ENCODE measurements at regions not wholly inside any gene's neighbourhood (a gene's known extent, or its start where the extent isn't known, plus 50 kb on each side); places are given as distances from the start of the nearest gene placed in this dataset.
"Not testable (repeated sequence)": the region's sequence is repeated elsewhere in the genome, so short reads cannot be mapped to it uniquely, and the experiment has no call there.

GRCh38 chr2:7154656-7155055, 237.4 kb downstream of the RNF144A start:
- no peak for DNase-seq

DNA sequence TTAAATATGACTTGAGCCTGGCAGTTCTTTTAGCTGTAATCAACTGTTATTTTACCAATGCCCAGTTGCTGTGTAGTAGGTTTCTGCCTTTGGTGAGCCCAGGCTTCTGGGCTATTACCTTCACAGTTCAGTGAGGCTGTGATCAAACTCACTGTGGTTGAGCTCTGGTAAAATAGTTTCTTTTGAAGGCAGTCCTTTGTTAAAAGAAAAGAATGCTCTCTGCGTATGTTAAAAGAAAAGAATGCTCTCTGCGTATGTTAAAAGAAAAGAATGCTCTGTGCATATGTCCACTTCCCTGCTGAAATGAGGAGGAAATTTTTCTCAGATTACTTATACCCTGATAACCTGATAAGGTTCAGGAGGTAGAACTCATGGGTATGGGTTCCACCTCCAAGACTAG, 244.3 kb downstream of the RNF144A start:
- DNase-seq: no peak

DNA sequence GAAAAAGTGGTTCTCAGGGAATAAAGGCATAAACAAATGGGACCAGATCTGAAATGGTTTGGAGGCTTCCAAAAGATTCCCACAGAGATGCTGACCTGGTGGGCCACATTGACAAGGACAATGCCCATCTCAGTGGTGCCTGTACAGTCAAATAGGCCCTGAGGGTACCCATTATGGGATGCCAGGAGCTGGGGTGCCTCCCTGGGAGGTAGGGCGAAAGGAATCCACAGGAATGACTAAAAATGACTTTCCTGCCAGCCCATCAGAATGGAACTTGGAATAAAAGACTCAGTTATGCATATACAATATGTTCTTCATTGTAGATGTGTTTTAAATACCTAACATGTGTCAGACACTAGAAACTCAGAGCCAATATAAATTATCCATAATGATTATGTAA, 248.5 kb downstream of the RNF144A start:
- DNase-seq: no peak

DNA sequence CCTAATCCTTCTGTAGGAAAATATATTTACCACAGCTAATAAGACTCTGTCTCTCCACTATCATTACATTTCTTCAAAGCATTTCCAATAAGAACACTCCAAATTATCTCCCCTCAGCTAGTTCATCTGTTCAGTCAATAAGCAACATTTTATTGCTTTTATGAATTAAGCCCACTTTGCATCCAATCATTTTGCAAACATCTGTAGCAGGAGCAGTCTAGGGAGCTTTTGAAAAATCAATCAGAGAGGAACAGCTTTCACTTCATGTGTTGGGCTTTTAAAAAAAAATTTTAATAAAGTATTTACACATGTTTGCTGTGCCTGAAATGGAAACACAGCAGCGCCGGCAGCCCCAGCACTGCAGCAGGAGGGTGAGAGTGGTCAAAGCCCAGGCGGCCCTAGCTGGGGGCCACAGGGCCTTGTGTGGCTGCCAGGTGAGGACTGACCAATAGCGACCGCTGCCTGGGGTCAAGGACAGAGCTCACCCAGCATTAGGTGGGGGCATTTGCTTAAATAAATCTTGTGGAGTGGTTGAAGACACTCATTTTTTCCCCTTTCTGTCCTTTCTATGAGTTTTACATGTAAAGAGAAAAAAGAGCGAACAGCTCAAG, 250.7 kb downstream of the RNF144A start:
- DNase-seq: no peak

- no peak for DNase-seq
Observed at GRCh38 chr2:7169593-7169992, 252.4 kb downstream of the RNF144A start.

DNA sequence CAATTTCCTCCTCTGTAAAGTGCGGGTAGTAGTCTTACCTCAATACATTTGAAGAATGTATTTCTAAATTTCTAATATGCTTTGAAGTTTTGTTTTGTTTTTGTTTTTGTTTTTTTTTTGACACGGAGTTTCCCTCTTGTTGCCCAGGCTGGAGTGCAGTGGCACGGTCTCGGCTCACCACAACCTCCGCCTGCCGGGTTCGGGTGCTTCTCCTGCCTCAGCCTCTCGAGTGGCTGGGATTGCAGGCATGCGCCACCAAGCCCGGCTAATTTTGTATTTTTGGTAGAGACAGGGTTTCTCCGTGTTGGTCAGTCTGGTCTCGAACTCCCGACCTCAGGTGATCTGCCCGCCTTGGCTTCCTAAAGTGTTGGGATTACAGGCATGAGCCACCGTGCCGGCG, 261.8 kb downstream of the RNF144A start:
- DNase-seq: not testable (repeated sequence)

DNA sequence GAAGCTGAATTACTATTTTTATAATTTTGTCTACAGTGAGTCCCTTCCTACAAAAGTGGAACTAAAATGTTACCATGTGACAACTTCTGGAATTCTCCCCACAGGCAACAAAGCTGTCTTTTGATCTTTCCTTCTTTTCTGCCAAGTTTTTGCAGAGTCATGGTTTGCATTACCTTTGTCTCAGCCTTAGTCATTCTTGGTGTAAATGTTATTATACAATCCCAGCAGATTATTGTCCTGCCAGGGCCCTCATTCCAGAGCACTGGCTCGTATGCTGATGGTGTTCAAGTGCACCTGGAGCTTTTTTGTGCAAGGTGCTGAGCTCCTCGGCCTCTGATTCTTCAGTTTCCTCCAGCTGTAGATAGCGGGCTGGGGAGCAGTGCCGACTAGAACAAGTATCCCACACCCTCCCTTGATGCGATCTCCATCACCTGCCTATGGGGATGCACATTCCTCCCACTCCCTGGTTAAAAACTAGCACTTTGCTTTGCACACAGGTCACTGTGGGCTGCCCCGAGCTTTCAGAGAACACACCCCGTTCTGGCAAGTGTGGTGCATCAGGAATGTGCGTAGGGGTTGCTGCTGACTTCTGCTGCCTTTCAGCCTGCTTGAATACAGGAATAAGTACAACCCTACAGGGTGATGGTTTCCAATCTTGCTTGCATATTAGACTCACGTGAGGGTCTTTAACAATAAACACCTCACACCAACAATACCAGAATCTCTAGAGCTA, 263.6 kb downstream of the RNF144A start:
- no peak for DNase-seq

DNA sequence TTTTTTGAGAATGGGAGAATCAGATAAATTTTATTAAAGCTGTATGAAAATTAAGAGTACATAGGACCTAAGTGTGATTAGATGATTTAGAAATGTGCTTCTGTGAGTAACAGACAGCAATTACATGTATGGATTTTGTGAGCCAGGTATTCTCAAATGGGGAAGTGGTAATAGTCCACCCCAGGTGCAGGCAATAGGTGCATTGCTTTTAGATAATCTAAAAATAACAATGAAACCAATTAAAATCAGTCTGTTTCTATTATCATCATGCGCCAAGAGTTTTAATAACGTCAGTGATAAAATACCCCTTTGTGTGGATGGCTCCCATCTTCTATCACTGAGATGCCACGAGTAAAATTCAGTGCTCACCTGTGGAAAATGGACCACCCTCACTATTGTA, 265.3 kb downstream of the RNF144A start:
- no peak for DNase-seq

DNA sequence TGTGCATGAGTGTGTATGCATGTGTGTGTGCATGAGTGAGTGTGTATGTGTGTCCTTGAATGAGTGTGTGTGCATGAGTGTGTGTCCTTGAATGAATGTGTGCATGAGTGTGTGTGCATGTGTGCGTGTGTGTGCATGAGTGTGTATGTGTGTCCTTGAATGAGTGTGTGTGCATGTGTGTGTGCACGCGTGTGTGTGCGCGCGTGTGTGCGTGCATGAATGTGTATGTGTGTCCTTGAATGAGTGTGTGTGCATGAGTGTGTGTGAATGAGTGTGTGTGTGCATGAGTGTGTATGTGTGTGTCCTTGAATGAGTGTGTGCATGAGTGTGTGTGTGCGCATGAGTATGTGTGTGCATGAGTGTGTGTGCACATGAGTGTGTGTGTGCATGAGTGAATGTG, 271.9 kb downstream of the RNF144A start:
- no peak for DNase-seq

DNA sequence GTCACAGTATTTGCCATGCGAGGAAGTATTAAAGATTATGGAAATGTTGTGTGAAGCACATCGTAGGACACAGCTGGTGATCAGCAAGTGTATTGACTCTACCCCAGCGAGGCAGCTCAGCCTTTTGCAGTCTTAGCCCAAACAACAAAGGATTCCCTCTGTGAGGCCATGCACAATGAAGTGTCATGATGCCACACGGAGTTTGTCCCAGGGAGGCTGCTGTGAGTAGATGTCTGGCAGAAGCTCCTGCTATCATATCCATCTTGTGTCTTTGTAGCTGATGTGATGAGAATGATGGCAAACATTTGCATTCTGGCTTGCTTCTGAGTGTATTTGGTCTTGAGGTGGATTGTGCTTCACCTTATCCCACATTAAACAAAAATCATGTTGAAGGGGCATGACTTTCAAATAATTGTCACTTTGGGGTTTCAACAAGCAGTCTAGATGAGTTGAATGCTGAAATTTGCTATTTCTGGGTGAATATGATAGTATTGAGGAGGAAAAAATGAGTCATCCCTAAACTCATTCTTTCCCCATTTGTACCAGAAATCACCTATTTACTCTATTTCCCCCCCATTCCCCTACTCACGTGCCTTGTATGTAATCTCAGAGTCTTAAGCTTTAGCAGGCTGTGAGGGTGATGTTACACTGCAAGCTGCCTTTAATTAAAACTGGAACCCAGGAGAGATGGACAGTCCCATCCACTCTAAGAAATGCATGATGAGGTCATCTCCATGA, 273.5 kb downstream of the RNF144A start:
- no peak for DNase-seq

DNA sequence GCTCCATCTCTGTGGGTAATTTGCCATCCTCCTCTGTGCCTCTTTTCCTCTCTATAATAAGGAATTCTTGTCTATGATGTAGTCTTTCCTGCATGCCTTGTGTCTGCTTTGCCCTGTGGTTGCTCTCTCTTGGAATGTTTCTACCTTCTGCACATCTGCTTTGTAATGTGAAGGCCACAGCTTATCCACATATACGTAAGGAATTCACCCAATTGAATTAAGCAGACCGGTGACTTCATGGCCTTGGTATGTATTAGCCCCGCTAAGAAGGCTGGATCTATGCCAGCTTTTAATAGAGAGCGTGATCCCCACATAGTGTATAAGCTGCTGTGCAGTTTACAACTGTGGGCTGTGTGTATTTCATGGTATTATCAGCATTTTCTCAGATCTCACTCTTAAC, 274.7 kb downstream of the RNF144A start:
- DNase-seq: no peak

GRCh38 chr2:7193457-7193856, 276.2 kb downstream of the RNF144A start:
- no peak for DNase-seq

GRCh38 chr2:7194950-7195349, 277.7 kb downstream of the RNF144A start:
- no peak for DNase-seq

- no peak for DNase-seq
Observed at GRCh38 chr2:7196883-7197282, 279.7 kb downstream of the RNF144A start.

DNA sequence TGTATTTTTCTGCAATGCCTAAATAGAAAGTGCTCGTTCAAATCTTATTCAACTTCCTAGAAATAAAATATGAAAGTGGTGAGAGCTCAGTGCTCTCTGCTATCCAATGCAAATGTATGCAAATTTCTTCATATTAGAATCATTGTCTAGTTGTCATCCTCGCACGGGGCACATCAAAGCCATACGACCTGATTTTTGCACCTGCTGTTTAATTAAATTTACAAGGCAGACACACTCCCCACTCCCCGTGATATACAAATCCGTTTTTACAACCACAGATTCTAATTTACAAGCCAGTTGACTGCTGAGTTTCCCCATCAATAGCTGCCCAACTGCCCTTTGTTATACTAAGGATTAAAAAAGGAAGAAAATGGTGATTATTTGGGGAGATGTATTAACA, 284.6 kb downstream of the RNF144A start:
- DNase-seq: no peak

DNA sequence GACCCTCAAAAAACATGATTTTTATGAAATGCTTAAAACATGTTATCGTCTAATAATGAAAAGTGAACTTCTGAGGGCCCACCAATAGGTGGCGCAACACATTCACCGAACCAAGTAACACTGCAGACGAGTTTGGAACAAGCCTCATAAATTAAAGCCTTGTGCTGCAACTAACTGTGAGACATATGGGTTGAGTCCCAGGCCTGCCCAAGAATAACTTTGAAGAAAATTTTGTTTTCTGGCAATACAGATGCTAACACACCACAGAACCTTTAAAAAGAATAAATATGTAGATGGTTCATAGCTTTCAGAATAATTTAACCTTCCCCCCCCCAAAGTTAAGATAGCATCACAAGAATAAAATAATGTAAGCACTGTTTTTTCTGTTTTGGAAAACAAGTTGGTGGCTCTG, 285.9 kb downstream of the RNF144A start:
- DNase-seq: peak; percentile 3

DNA sequence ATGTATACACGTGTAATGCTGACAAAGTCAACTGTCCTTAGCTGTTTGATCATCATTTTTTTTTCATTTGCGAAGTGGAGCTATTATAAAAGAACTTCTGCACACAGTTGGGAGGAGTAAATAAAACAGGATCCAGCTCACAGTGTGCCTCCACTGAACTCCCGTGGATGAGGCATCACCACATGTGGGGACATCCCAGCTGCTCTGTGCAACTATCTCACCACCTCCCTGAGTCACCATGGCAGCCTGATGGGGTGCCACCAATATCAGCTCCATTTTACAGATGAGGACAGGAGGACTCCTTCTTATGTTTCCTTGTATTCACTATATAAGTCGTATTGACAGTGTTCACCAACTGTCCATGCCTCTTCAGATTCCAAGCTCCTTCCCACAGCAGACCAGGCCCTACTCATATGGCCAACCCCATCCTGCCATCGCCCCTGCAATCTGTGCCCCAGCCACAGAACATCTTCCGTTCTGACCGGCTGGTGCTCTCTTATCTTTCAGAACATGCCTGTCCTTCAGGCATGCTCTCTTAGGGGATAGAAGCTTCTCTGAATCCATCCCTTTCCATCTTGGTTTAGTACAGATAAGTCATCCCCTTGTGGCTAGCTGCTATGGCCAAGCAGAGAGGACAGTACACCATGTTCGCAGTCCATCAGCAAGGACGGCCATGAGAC, 288.1 kb downstream of the RNF144A start:
- DNase-seq: no peak

- no peak for DNase-seq
Observed at GRCh38 chr2:7206111-7206810, 289.0 kb downstream of the RNF144A start.

DNA sequence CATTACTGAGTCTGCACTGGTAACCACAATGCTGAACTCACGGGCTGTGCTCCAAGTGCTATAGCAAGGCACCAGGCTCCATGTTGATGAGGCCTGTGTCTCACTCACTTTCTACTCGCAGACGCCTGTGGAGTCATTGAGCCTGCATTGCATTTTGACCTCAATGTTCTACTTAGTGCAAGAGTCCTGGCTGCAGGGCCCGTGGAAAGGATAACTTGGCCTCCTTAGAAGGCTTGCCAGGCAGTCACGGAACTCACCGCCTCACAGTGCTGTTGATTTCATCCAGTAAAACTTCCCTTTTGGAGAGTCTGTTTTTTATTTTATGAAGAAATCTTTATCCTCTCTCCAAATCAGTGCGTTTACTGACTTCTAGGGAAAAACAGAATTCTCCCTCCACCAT, 290.4 kb downstream of the RNF144A start:
- DNase-seq: no peak

DNA sequence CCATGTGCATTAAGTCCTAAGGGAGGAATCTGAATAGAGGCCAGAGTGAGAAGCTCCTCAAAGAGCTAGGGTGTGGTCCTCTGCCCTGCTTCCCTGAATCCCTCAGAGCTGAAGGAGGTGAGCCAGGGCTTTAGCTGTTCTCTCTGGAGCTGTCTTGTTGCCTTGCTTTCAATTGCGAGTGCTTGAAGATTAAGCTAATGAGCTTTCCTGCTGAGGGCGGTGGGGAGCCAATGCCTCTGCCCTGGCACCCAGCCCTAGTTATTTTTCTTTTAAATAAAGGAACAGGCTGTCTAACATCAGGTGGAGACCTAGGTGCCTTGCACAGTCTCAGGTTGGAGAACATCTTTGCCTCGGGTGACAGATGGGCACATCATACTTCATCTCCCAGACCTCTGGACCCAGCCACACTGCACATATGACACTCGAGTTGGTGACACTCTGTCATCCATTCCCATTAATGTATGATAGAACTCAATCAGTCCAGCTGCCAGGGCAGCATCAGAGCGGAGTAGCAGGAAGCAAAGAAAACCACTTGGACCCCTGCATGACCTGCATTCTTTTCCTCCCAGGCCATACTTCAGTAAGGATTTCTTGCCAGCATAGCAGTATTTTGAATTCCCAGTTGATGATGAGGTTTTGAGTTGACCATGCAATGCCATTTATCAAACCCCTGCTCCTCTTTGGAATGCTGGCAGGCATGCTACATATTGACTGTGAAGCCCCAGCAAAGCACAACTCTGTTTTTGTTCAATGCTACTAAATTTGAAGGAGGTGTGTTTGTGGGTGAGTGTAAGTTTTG, 292.7 kb downstream of the RNF144A start:
- no peak for DNase-seq

- DNase-seq: no peak
Observed at GRCh38 chr2:7210712-7211111, 293.5 kb downstream of the RNF144A start.

DNA sequence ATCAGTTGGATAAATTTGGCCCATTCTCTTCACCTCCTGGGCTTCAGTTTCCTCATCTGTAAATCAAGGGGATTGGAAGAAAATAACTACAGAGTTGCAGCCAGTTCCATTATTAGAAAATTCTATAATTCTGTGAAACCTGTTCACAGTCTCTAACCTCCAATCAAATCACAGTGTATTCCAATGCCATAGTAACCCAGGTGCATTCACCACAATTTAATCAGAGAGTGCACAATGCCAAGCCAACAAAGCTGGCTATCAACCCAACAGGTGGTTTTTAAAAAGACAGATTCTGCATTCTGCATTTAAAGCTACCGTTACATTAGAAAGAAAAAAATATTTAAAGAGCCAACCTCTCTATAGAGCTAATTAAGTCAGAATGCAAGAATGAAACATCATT, 308.6 kb downstream of the RNF144A start:
- DNase-seq: no peak
